GM12878 (cell line): ENCODE measurements at regions not wholly inside any gene's neighbourhood (a gene's known extent, or its start where the extent isn't known, plus 50 kb on each side); places are given as distances from the start of the nearest gene placed in this dataset.

Source experiments
- ATAC-seq: fragments of 200-7000 bp; cut with Tn5 transposase; 3 replicates; pipeline ENCODE4 v1.9.1; 2020; ENCODE audit warnings: mild to moderate bottlenecking, moderate library complexity
- BruUV-seq: library from RNA; stranded (reverse); fragments of 400-500 nt; replicated peaks from 2 replicates; lab custom pipeline; 2021; lab: Mats Ljungman, UMichigan
- CTCF ChIA-PET: fragments of 300-600 bp; sonication (Branson Sonifier 250); formaldehyde crosslinking; extraction: SDS; loops from one replicate; lab custom pipeline; 2021; ENCODE audit warnings: inconsistent platforms; lab: Yijun Ruan, JAX
- POLR2A ChIA-PET: fragments of 350-600 bp; formaldehyde crosslinking; extraction: SDS; loops from one replicate; lab custom pipeline; 2021; ENCODE audit warnings: inconsistent platforms; lab: Charles Lee
- RAD21 ChIA-PET: fragments of 300-600 bp; sonication (Branson Sonifier 250); formaldehyde crosslinking; loops from one replicate; lab custom pipeline; 2023; ENCODE audit warnings: antibody characterized with exemption; ENCODE audit not compliant: unreplicated experiment; lab: Charles Lee
- SMC1A ChIA-PET: fragments of 300-600 bp; sonication (Branson Sonifier 250); formaldehyde crosslinking; loops from one replicate; lab custom pipeline; 2023; ENCODE audit not compliant: unreplicated experiment, uncharacterized antibody; lab: Charles Lee
- DNase-seq: peaks from one replicate; pipeline ENCODE4 v3.0.0-alpha.2; 2011; ENCODE audit warnings: low read depth, low spot score
- FAIRE-seq: peaks from 3 replicates; lab custom pipeline; 2011; peaks lifted over from hg19 to GRCh38; lab: Jason Lieb, UNC
- H2AFZ ChIP-seq: 2 replicates; pipeline ENCODE4 v1.6.0; 2011; ENCODE audit warnings: low read depth, low read length, control low read depth; ENCODE audit not compliant: control insufficient read depth
- H3K27ac ChIP-seq: 2 replicates; pipeline ENCODE4 v1.5.1; 2011; ENCODE audit warnings: control low read depth; ENCODE audit not compliant: control insufficient read depth, insufficient read depth
- H3K27me3 ChIP-seq, 2 experiments: replicated peaks in 1 of 2; 2 replicates each; pipeline versions ENCODE4 v1.6.0 to v1.6.1; 2011; ENCODE audit warnings: low read length in 1 of 2; ENCODE audit not compliant: control insufficient read depth in 2 of 2, insufficient read depth in 2 of 2
- H3K36me3 ChIP-seq, 2 experiments: 2 replicates each; pipeline ENCODE4 v1.5.1; 2011; ENCODE audit warnings: low read length in 1 of 2; ENCODE audit not compliant: control insufficient read depth in 2 of 2, insufficient read depth in 2 of 2
- H3K4me1 ChIP-seq: 2 replicates; pipeline ENCODE4 v1.6.1; 2011; ENCODE audit warnings: mild to moderate bottlenecking, low read length, moderate library complexity, mixed read lengths; ENCODE audit not compliant: control insufficient read depth, insufficient read depth
- H3K4me2 ChIP-seq: 2 replicates; pipeline ENCODE4 v1.6.0; 2011; ENCODE audit warnings: control low read depth; ENCODE audit not compliant: control insufficient read depth, insufficient read depth
- H3K4me3 ChIP-seq: fragments of 200-600 bp; sonication (generic); 2 replicates; pipeline ENCODE4 v1.5.1; 2016
- H3K79me2 ChIP-seq: 2 replicates; pipeline ENCODE4 v1.6.0; 2011; ENCODE audit warnings: low read length; ENCODE audit not compliant: control insufficient read depth, insufficient read depth
- H3K9ac ChIP-seq: 2 replicates; pipeline ENCODE4 v1.8.0; 2011; ENCODE audit warnings: low read length, control low read depth, mixed read lengths; ENCODE audit not compliant: control insufficient read depth, insufficient read depth
- H3K9me3 ChIP-seq: replicated peaks from 3 replicates; pipeline ENCODE4 v1.5.1; 2011; ENCODE audit warnings: mild to moderate bottlenecking, low read length; ENCODE audit not compliant: control insufficient read depth, insufficient read depth
- H4K20me1 ChIP-seq: 2 replicates; pipeline ENCODE4 v1.6.0; 2011; ENCODE audit not compliant: control insufficient read depth, insufficient read depth
- CREB1 ChIP-seq: IDR thresholded peaks from 2 replicates; pipeline ENCODE4 v1.6.1; 2012; ENCODE audit warnings: low read depth, mild to moderate bottlenecking, inconsistent platforms
- FOXM1 ChIP-seq: IDR thresholded peaks from 2 replicates; pipeline ENCODE4 v1.6.1; 2012; ENCODE audit warnings: low read depth, mild to moderate bottlenecking, inconsistent platforms, low read length, moderate library complexity
- IKZF1 ChIP-seq: fragments of 450-650 bp; conservative IDR thresholded peaks from 2 replicates; pipeline ENCODE4 v1.6.1; 2017; ENCODE audit warnings: antibody characterized with exemption, mild to moderate bottlenecking
- MTA3 ChIP-seq: IDR thresholded peaks from 2 replicates; pipeline ENCODE4 v1.6.1; 2012; ENCODE audit warnings: low read length, inconsistent platforms, borderline replicate concordance
- MYB ChIP-seq: fragments of 150-350 bp; IDR thresholded peaks from 2 replicates; pipeline ENCODE4 v1.6.1; 2014; ENCODE audit warnings: mild to moderate bottlenecking, low read depth, low read length, borderline replicate concordance
- POU2F2 ChIP-seq: IDR thresholded peaks from 3 replicates; pipeline ENCODE4 v1.6.1; 2011; ENCODE audit warnings: low read depth, mild to moderate bottlenecking, low read length, borderline replicate concordance
- SIX5 ChIP-seq: IDR thresholded peaks from 2 replicates; pipeline ENCODE4 v1.6.1; 2011; ENCODE audit warnings: mild to moderate bottlenecking, low read depth, low read length, moderate library complexity; ENCODE audit not compliant: severe bottlenecking
- SMAD1 ChIP-seq: fragments of 450-650 bp; IDR thresholded peaks from 2 replicates; pipeline ENCODE4 v1.6.1; 2018; ENCODE audit warnings: mild to moderate bottlenecking, low read depth; ENCODE audit not compliant: partially characterized antibody
- TBL1XR1 ChIP-seq: IDR thresholded peaks from 2 replicates; pipeline ENCODE4 v1.6.1; 2012; ENCODE audit warnings: low read depth, low read length, improper control_type of control experiment
- ZNF592 ChIP-seq: fragments of 450-650 bp; IDR thresholded peaks from 2 replicates; pipeline ENCODE4 v1.6.1; 2017; ENCODE audit warnings: mild to moderate bottlenecking, moderate library complexity
- WGBS: methylation state at CpG from one replicate; pipeline ENCODE4 v1.1.6; 2016; ENCODE audit warnings: low lambda C conversion rate; ENCODE audit not compliant: insufficient replicate concordance, insufficient coverage; ENCODE audit errors: missing lambda C conversion rate; 5-methylcytosine and 5-hydroxymethylcytosine counted together
- in situ Hi-C: fragments of 300-500 bp; cut with MboI; formaldehyde crosslinking; loops from 9 replicates; pipeline ENCODE4 v1.14.3; 2018; ENCODE audit warnings: mixed read lengths
- intact Hi-C: fragments of 100-400 bp; cut with micrococcal nuclease; formaldehyde crosslinking; loops from one replicate; pipeline ENCODE4 v1.14.2; 2022; ENCODE audit not compliant: unreplicated experiment
- TF ChIP-seq, protein P1 (sequence below): fragments of 450-650 bp; IDR thresholded peaks from 2 replicates; pipeline ENCODE4 v1.6.1; 2018; ENCODE audit warnings: mild to moderate bottlenecking, low read depth, moderate library complexity; ENCODE audit not compliant: partially characterized antibody

GRCh38 chr6:82068721-82069120, 178.8 kb downstream of the IBTK start:
- no peaks in the 10 kb centered on the region for H4K20me1 ChIP-seq
- ATAC-seq (no peak), FAIRE-seq (no peak), DNase-seq (no peak)
- H3K4me3 ChIP-seq: no peak overlapping the region
- peaks cover 3% of the 10 kb centered on the region; the same call in 1 of the 2 replicates for H3K4me1 ChIP-seq
- no peaks in the 10 kb centered on the region for H3K36me3 ChIP-seq
- H3K27ac ChIP-seq: no peak overlapping the region
- no peak overlapping the region for H3K9ac ChIP-seq
- intact Hi-C loops: no loop called here
- H3K4me2 ChIP-seq: no peak overlapping the region
- no peaks in the 10 kb centered on the region for H3K79me2 ChIP-seq
- ChIA-PET POLR2A (no interaction called here), CTCF (no interaction called here), SMC1A (interaction anchor here (0.6 kb wide), 1 partner anchor 537 kb away, joined by 3 read pairs; no protein-coding TSS in a partner anchor), RAD21 (no interaction called here)
- TF ChIP-seq, protein P1, sequence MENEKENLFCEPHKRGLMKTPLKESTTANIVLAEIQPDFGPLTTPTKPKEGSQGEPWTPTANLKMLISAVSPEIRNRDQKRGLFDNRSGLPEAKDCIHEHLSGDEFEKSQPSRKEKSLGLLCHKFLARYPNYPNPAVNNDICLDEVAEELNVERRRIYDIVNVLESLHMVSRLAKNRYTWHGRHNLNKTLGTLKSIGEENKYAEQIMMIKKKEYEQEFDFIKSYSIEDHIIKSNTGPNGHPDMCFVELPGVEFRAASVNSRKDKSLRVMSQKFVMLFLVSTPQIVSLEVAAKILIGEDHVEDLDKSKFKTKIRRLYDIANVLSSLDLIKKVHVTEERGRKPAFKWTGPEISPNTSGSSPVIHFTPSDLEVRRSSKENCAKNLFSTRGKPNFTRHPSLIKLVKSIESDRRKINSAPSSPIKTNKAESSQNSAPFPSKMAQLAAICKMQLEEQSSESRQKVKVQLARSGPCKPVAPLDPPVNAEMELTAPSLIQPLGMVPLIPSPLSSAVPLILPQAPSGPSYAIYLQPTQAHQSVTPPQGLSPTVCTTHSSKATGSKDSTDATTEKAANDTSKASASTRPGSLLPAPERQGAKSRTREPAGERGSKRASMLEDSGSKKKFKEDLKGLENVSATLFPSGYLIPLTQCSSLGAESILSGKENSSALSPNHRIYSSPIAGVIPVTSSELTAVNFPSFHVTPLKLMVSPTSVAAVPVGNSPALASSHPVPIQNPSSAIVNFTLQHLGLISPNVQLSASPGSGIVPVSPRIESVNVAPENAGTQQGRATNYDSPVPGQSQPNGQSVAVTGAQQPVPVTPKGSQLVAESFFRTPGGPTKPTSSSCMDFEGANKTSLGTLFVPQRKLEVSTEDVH: no peak
- TF ChIP-seq MTA3 (no peak), CREB1 (no peak), IKZF1 (no peak), ZNF592 (no peak), TBL1XR1 (no peak), FOXM1 (no peak), MYB (no peak), POU2F2 (no peak), SMAD1 (no peak), SIX5 (no peak)
- BruUV-seq: no TSS peak
- no peaks in the 10 kb centered on the region for H3K27me3 ChIP-seq
- no peaks in the 10 kb centered on the region for H3K9me3 ChIP-seq
- WGBS: 40% methylated on average over 2 of the region's 2 CpGs
- in situ Hi-C loops: no loop called here
- H2AFZ ChIP-seq: no peak overlapping the region
